Panc1 (cell line): ENCODE measurements at regions not wholly inside any gene's neighbourhood (a gene's known extent, or its start where the extent isn't known, plus 50 kb on each side); places are given as distances from the start of the nearest gene placed in this dataset.

Source experiments
- ATAC-seq: fragments of 200-7000 bp; cut with Tn5 transposase; 2 replicates; pipeline ENCODE4 v1.9.1; 2020; ENCODE audit warnings: mild to moderate bottlenecking, moderate library complexity
- BruUV-seq: library from RNA; stranded (reverse); fragments of 400-500 nt; replicated peaks from 2 replicates; lab custom pipeline; 2021; lab: Mats Ljungman, UMichigan
- CTCF ChIA-PET: fragments of 300-600 bp; sonication (Branson Sonifier 250); formaldehyde crosslinking; loops from one replicate; lab custom pipeline; 2022; ENCODE audit warnings: antibody characterized with exemption; lab: Charles Lee
- POLR2A ChIA-PET: fragments of 300-600 bp; sonication (Branson Sonifier 250); formaldehyde crosslinking; loops from one replicate; lab custom pipeline; 2022; ENCODE audit warnings: antibody characterized with exemption; lab: Charles Lee
- DNase-seq: peaks from one replicate; pipeline ENCODE4 v3.0.0-alpha.2; 2010; ENCODE audit warnings: low read depth, low spot score
- H3K27ac ChIP-seq: 2 replicates; pipeline ENCODE4 v1.5.1; 2011; ENCODE audit warnings: mild to moderate bottlenecking, low read length, inconsistent platforms
- H3K27me3 ChIP-seq: fragments of 200-500 bp; sonication (Bioruptor generic); 2 replicates; pipeline ENCODE4 v1.6.0; 2014; ENCODE audit warnings: low read length, inconsistent platforms; ENCODE audit not compliant: control insufficient read depth, insufficient read depth
- H3K36me3 ChIP-seq: fragments of 200-500 bp; sonication (Bioruptor generic); 2 replicates; pipeline ENCODE4 v1.5.1; 2014; ENCODE audit warnings: inconsistent platforms, mild to moderate bottlenecking, low read length, moderate library complexity; ENCODE audit not compliant: control insufficient read depth, insufficient read depth
- H3K4me1 ChIP-seq: 2 replicates; pipeline ENCODE4 v1.5.1; 2011; ENCODE audit warnings: inconsistent platforms, mild to moderate bottlenecking, low read length, moderate library complexity; ENCODE audit not compliant: control insufficient read depth, insufficient read depth
- H3K4me3 ChIP-seq, 2 experiments: 2 replicates each; pipeline ENCODE4 v1.5.1; 2011 to 2012; ENCODE audit warnings: low read depth in 2 of 2, low read length in 2 of 2, mild to moderate bottlenecking in 2 of 2, inconsistent platforms in 1 of 2, moderate library complexity in 1 of 2
- H3K9me3 ChIP-seq: fragments of 200-500 bp; sonication (Bioruptor generic); 2 replicates; pipeline ENCODE4 v1.5.1; 2014; ENCODE audit warnings: low read depth, mild to moderate bottlenecking, inconsistent platforms, low read length, moderate library complexity; ENCODE audit not compliant: control insufficient read depth, insufficient read depth
- POLR2AphosphoS5 ChIP-seq: IDR thresholded peaks from 2 replicates; pipeline ENCODE4 v1.6.1; 2012; ENCODE audit warnings: mild to moderate bottlenecking, low read depth, low read length, moderate library complexity
- SIN3A ChIP-seq: IDR thresholded peaks from 2 replicates; pipeline ENCODE4 v1.6.1; 2012; ENCODE audit warnings: low read depth, mild to moderate bottlenecking, low read length, moderate library complexity, borderline replicate concordance; ENCODE audit not compliant: insufficient read depth
- TCF7L2 ChIP-seq: IDR thresholded peaks from 2 replicates; pipeline ENCODE4 v1.6.1; 2011; ENCODE audit warnings: mild to moderate bottlenecking, low read depth, low read length, inconsistent platforms
- in situ Hi-C: cut with HindIII; loops from 2 replicates; pipeline ENCODE4 v1.10.0; 2016; ENCODE audit warnings: low sequenced_read_pairs, low pct_unique_long_range_greater_than_20kb
- intact Hi-C: fragments of 100-400 bp; cut with micrococcal nuclease; formaldehyde crosslinking; loops from one replicate; pipeline ENCODE4 v1.10.0; 2022; ENCODE audit not compliant: unreplicated experiment
- TF ChIP-seq, protein P1 (sequence below): fragments of 450-650 bp; IDR thresholded peaks from 2 replicates; pipeline ENCODE4 v1.5.1; 2017; ENCODE audit warnings: mild to moderate bottlenecking
- TF ChIP-seq, protein P2 (sequence below), 2 experiments: IDR thresholded peaks; 2 replicates each; pipeline ENCODE4 v1.6.1; 2011 to 2012; ENCODE audit warnings: low read depth in 2 of 2, control low read depth in 1 of 2, low read length in 1 of 2, mild to moderate bottlenecking in 1 of 2, moderate library complexity in 1 of 2; ENCODE audit not compliant: insufficient read depth in 1 of 2

DNA sequence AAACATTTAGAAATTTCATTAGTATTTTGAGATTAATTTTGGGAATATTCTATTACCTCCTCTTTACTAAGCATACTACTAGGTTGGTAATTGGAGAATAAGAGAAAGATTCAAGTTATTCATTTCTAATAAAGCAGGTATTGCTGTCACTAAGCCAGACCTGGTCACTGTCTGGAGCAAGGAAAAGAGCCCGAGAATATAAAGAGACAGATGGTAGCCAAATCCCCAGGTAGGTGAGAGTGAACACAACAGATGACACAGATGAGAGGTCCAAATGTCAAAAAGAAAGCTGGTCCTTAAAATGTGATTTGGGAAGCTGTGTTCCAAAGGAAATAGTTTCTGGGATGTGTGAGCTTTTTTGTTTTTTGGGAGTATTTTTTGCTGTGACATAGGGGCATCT is 128.6 kb downstream of the ZNF100 start:
- H3K9me3 ChIP-seq, result no peaks in the 10 kb centered on the region
- CTCF ChIA-PET, result no interaction called here
- intact Hi-C loops, result no loop called here
- ATAC-seq, result no peak
- in situ Hi-C loops, result no loop called here
- no peaks in the 10 kb centered on the region for H3K27me3 ChIP-seq
- H3K4me1 ChIP-seq, result no peaks in the 10 kb centered on the region
- no peak overlapping the region for H3K27ac ChIP-seq
- POLR2A ChIA-PET, result no interaction called here
- BruUV-seq, result no TSS peak
- H3K36me3 ChIP-seq, result no peaks in the 10 kb centered on the region
- TF ChIP-seq POLR2AphosphoS5 (no peak), SIN3A (no peak), TCF7L2 (no peak)
- TF ChIP-seq, protein P1, sequence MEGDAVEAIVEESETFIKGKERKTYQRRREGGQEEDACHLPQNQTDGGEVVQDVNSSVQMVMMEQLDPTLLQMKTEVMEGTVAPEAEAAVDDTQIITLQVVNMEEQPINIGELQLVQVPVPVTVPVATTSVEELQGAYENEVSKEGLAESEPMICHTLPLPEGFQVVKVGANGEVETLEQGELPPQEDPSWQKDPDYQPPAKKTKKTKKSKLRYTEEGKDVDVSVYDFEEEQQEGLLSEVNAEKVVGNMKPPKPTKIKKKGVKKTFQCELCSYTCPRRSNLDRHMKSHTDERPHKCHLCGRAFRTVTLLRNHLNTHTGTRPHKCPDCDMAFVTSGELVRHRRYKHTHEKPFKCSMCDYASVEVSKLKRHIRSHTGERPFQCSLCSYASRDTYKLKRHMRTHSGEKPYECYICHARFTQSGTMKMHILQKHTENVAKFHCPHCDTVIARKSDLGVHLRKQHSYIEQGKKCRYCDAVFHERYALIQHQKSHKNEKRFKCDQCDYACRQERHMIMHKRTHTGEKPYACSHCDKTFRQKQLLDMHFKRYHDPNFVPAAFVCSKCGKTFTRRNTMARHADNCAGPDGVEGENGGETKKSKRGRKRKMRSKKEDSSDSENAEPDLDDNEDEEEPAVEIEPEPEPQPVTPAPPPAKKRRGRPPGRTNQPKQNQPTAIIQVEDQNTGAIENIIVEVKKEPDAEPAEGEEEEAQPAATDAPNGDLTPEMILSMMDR, result no peak
- TF ChIP-seq, protein P2, sequence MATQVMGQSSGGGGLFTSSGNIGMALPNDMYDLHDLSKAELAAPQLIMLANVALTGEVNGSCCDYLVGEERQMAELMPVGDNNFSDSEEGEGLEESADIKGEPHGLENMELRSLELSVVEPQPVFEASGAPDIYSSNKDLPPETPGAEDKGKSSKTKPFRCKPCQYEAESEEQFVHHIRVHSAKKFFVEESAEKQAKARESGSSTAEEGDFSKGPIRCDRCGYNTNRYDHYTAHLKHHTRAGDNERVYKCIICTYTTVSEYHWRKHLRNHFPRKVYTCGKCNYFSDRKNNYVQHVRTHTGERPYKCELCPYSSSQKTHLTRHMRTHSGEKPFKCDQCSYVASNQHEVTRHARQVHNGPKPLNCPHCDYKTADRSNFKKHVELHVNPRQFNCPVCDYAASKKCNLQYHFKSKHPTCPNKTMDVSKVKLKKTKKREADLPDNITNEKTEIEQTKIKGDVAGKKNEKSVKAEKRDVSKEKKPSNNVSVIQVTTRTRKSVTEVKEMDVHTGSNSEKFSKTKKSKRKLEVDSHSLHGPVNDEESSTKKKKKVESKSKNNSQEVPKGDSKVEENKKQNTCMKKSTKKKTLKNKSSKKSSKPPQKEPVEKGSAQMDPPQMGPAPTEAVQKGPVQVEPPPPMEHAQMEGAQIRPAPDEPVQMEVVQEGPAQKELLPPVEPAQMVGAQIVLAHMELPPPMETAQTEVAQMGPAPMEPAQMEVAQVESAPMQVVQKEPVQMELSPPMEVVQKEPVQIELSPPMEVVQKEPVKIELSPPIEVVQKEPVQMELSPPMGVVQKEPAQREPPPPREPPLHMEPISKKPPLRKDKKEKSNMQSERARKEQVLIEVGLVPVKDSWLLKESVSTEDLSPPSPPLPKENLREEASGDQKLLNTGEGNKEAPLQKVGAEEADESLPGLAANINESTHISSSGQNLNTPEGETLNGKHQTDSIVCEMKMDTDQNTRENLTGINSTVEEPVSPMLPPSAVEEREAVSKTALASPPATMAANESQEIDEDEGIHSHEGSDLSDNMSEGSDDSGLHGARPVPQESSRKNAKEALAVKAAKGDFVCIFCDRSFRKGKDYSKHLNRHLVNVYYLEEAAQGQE (IDR thresholded peaks at IDR 0.05; ENCODE audit: insufficient read depth in 1 of 2, low read depth in 2 of 2, low read length in 1 of 2), result no peak
- H3K4me3 ChIP-seq, result no peak overlapping the region
- DNase-seq, result no peak

DNA sequence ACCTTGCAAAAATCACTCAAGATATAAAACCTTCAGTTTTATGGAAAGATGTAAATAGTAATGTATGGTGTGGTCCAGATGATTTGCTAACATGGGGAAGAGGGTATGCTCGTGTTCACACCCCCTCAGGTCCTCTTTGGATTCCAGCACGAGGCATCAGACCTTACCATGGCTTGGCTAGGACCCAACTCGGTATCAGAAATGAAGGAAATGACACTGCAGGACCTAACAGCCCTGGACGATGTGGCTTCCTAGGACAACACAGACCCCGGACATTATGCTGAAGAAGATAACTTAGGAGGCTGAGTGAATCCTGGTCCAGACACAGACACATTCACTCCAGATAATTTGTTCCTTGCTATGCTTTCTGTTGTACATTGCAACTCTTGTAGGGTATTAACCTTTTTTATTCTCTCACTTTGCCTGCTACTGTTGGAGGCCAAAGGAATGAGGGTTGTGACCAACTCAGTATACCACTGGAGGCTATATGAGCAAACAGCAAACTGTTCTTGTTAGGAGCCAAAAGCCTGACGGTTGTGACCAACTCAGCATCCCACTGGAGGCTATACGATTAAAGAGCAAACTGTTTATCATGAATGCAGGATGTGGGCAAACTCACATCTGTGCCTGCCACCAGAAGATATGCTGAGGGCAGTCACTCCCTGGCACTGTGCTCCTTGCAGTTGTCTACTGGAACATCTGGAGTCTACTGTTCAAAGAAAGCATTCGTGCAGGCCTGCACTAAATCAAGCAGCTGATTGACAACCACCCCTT is 121.7 kb downstream of the ZNF429 start:
- Histone ChIP-seq H3K9me3 (no peaks in the 10 kb centered on the region), H3K27me3 (no peaks in the 10 kb centered on the region), H3K4me1 (no peaks in the 10 kb centered on the region), H3K36me3 (no peaks in the 10 kb centered on the region), H3K4me3 (no peak overlapping the region), H3K27ac (no peak overlapping the region)
- DNase-seq (no peak), ATAC-seq (no peak)
- ChIA-PET POLR2A (no interaction called here), CTCF (no interaction called here)
- in situ Hi-C loops, result no loop called here
- BruUV-seq, result no TSS peak
- TF ChIP-seq, protein P2 (IDR thresholded peaks at IDR 0.05; ENCODE audit: insufficient read depth in 1 of 2, low read depth in 2 of 2, low read length in 1 of 2), result no peak
- TF ChIP-seq POLR2AphosphoS5 (no peak), TCF7L2 (no peak)
- intact Hi-C loops, result no loop called here
